Spinal cord (tissue), 9 donors: ENCODE measurements at regions not wholly inside any gene's neighbourhood (a gene's known extent, or its start where the extent isn't known, plus 50 kb on each side); places are given as distances from the start of the nearest gene placed in this dataset.
A peak's percentile ranks its signal among the peaks of the same experiment; 100 is the strongest.

Source experiments
- DNase-seq, 6 donors: peaks; one replicate each; pipeline versions ENCODE4 v3.0.0 to v3.0.0-alpha.2; 2013 to 2015; ENCODE audit warnings: low spot score in 6 of 6, low read depth in 4 of 6
- H3K27ac ChIP-seq: one replicate; pipeline ENCODE4 v1.5.1; 2013; ENCODE audit warnings: low read depth, low read length, control low read depth
- H3K27me3 ChIP-seq: one replicate; pipeline ENCODE4 v1.6.1; 2013; ENCODE audit warnings: low read length; ENCODE audit not compliant: control insufficient read depth, insufficient read depth
- H3K36me3 ChIP-seq: one replicate; pipeline ENCODE4 v1.6.1; 2013; ENCODE audit warnings: low read length; ENCODE audit not compliant: control insufficient read depth, insufficient read depth
- H3K4me1 ChIP-seq: one replicate; pipeline ENCODE4 v1.6.1; 2013; ENCODE audit warnings: low read length; ENCODE audit not compliant: control insufficient read depth, insufficient read depth
- H3K4me3 ChIP-seq: one replicate; pipeline ENCODE4 v1.5.1; 2013; ENCODE audit warnings: low read depth, low read length, control low read depth
- H3K9me3 ChIP-seq: one replicate; pipeline ENCODE4 v1.6.1; 2013; ENCODE audit warnings: low read length; ENCODE audit not compliant: control insufficient read depth, insufficient read depth
- WGBS: methylation state at CpG from one replicate; pipeline ENCODE4 v1.1.5; 2013; ENCODE audit warnings: missing lambda C conversion rate; ENCODE audit not compliant: insufficient coverage; 5-methylcytosine and 5-hydroxymethylcytosine counted together
- donor health status: healthy.

DNA sequence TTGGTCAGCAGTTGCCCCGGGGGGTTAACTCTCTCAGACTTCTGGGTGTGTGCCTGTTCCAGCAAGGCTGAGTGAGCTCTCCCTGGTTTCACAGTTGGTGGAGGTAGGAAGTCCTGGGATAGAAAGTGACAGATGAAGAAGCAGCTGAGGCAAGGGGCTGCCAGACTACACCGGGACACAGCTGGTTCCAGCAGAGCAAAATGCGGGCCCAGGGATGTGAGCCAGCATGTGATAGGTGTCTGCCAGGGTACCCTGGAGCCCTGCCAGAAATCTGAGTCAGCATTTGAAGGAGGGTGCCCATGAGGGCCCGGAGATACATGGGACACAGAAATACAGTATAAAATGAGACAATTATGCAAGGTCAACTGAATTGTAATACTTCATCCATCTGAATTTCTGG, 79.3 kb upstream of the LGALSL start:
- no peaks in the 10 kb centered on the region for H3K9me3 ChIP-seq
- no peaks in the 10 kb centered on the region for H3K27me3 ChIP-seq
- H3K4me3 ChIP-seq, result no peak overlapping the region
- DNase-seq, result peak in 2 of 6 donors; percentile 44 to 60
- no peaks in the 10 kb centered on the region for H3K4me1 ChIP-seq
- H3K36me3 ChIP-seq, result no peaks in the 10 kb centered on the region
- no peak overlapping the region for H3K27ac ChIP-seq
- 43% methylated on average over 2 of the region's 4 CpGs for WGBS

DNA sequence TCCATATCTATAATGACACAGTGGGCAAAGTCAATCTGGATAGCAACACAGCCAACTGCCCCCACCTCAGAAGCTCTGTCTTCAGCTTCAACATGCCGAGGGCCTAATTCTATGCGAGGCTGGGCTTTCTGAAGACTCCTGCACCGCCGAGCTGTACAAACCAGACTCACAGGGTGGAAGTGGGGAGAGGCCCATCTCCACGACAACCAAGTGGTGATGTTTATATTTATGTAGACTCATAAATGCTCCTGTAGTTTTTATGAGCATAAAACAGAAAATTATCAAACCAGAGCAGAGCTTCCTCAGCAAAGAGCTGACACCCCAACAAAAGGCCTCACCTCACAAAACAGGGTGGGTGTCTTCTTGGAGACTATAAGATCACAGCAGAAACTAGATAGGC, 77.0 kb upstream of the LGALSL start:
- H3K27me3 ChIP-seq, result no peaks in the 10 kb centered on the region
- WGBS, result 78% methylated on average over 4 of the region's 5 CpGs
- no peaks in the 10 kb centered on the region for H3K4me1 ChIP-seq
- no peaks in the 10 kb centered on the region for H3K9me3 ChIP-seq
- DNase-seq, result no peak
- H3K36me3 ChIP-seq, result no peaks in the 10 kb centered on the region
- H3K27ac ChIP-seq, result no peak overlapping the region
- no peak overlapping the region for H3K4me3 ChIP-seq

DNA sequence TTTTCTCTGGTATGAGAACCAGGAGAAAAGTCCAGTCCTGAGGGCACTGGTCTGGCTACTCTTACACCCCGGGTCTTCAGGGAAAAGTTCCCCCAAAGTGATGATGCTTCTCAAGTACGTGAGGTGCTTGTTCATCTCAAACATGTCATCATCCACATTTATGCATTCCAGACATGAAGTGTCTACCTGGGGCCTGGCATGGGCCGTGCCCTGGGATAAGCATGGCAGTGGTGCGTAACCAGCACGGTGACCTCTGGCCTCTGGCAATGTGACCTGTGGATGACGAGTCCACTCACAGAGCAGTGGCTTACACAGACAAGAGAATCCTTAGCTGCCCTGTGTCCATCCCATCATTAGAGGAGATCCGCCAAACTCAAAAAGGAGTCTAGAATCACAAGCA, 74.8 kb upstream of the LGALSL start:
- no peaks in the 10 kb centered on the region for H3K27me3 ChIP-seq
- WGBS, result 88% methylated on average over 5 of the region's 7 CpGs
- H3K4me1 ChIP-seq, result no peaks in the 10 kb centered on the region
- no peak for DNase-seq
- no peaks in the 10 kb centered on the region for H3K36me3 ChIP-seq
- H3K4me3 ChIP-seq, result no peak overlapping the region
- no peak overlapping the region for H3K27ac ChIP-seq
- no peaks in the 10 kb centered on the region for H3K9me3 ChIP-seq

DNA sequence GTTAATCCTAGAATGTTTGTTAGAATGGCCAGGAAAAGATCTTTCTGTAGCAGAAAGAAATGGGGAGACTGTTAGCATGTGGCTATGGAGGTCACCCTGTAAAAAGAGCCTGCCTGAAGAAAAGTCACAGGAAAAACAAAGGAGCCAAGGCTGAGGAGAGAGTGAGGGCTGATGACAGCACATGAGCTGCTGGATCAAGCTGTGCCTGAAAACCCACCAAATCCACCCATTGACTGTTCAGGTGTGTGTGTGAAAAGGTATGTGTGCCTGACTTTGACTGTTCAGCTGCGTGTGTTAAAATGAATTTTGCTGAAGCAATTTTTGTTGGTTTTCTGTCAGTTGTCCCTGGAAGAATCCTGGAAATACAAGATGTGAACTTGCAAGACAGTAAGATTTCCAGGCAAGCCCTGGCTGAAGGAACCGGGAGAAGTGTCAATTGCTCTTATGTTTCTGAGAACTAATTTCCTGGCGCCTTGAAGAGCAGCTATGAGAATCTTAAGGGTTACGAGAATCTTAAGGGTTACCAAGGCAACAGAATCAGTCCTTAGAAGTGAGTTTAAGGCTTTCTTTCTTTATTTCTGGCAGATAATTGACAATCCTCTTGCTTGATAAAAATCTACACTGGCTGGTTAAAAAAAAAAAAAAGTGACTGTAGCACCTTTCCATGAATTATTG, 73.0 kb upstream of the LGALSL start:
- Histone ChIP-seq H3K36me3 (no peaks in the 10 kb centered on the region), H3K4me3 (no peak overlapping the region), H3K27ac (no peak overlapping the region), H3K4me1 (no peaks in the 10 kb centered on the region), H3K9me3 (no peaks in the 10 kb centered on the region), H3K27me3 (no peaks in the 10 kb centered on the region)
- WGBS, result 54% methylated on average over 3 of the region's 4 CpGs
- DNase-seq, result peak in 2 of 6 donors; percentile 31 to 36

DNA sequence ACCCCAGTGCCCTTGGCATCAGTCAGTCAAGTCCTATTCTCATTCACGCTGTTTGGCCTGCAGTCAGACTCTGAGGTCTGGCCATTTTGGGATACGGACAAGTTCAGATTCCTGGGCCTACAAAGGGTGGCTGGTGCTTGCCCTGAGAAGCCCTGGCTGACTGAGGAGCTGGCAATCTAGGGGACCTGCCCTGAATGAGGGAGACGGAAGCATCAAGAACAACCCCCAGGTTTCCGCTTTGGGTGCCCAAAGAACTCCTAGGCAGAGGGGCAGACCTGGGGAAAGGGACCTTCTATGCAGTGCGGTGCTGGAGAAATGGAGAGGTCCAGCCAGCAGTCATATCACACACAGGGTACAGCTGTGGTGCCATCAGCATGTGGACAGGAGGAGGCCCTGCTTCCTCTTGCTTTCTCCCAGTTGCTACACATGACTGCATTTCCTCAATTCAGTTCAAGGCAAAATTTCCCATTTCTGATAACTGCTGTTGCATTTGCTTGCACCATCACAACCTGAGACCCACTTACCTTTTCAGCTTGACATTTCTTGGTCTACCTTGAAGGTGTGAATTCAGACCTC, 70.9 kb upstream of the LGALSL start:
- Histone ChIP-seq H3K9me3 (no peaks in the 10 kb centered on the region), H3K27ac (no peak overlapping the region), H3K36me3 (no peaks in the 10 kb centered on the region), H3K27me3 (no peaks in the 10 kb centered on the region), H3K4me1 (no peaks in the 10 kb centered on the region), H3K4me3 (no peak overlapping the region)
- WGBS, result 90% methylated on average over 4 of the region's 5 CpGs
- no peak for DNase-seq

DNA sequence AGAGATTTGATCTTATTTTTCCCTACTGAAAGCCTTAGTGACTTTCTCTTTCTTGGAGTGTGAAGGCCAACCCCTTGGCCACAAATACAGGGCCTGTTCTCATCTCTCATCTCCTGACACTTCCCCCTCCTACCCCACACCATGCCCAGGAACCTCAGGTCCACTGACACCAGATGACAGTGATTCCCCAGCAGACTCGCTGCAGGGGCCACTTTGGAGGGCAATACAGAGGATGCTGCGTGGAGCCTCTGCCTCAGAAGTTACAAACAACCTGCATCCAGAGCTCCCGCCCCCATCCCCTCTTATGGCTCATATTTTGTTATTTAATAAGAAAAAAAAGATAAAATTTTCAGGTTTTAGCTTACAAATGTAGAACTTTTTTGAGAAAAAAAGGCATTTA, 70.1 kb upstream of the LGALSL start:
- H3K27me3 ChIP-seq, result no peaks in the 10 kb centered on the region
- H3K36me3 ChIP-seq, result no peaks in the 10 kb centered on the region
- DNase-seq, result no peak
- no peaks in the 10 kb centered on the region for H3K4me1 ChIP-seq
- H3K9me3 ChIP-seq, result no peaks in the 10 kb centered on the region
- no peak overlapping the region for H3K27ac ChIP-seq
- 86% methylated on average over 1 of the region's 3 CpGs for WGBS
- no peak overlapping the region for H3K4me3 ChIP-seq

DNA sequence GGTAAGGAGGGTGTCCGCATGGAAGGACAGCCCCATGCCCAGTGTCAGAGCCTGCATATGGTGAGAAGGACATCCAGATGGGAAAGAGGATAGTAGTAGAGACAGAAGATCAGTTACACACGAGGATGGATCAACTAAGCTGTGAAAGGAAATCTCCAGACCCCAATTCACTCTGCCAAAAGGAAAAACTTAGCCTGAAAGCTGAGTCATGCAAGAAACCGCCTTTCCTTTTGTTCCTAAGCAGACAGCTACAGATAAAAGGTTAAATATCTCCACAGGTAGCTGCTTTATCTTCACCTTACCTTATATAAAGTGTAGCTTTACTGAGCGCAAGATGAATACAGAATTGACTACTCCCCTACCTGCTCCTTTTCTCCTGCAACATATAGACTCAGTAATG, 67.3 kb upstream of the LGALSL start:
- H3K4me3 ChIP-seq, result no peak overlapping the region
- H3K4me1 ChIP-seq, result no peaks in the 10 kb centered on the region
- WGBS, result 100% methylated on average over 1 of the region's 4 CpGs
- H3K36me3 ChIP-seq, result no peaks in the 10 kb centered on the region
- no peak for DNase-seq
- H3K27ac ChIP-seq, result no peak overlapping the region
- peaks cover 1% of the 10 kb centered on the region for H3K9me3 ChIP-seq
- no peaks in the 10 kb centered on the region for H3K27me3 ChIP-seq

DNA sequence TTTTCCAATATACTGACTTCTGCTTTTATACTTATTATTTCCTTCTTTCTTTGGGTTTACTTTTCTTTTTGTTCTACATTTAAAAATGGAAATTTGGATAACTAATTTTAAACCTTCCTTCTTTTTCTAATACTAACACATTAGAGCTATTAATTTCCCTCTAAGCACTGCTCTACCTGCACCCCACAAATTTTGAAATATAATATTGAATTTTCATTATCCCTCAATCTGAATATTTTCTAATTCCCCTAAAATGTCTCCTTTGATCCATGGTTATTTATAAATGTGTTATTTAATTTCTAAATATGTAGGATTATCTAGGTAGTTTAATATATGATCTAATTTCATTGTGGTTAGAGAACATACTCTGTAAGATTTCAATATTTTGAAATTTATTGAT, 63.4 kb upstream of the LGALSL start:
- no peak for DNase-seq
- no peaks in the 10 kb centered on the region for H3K4me1 ChIP-seq
- no peaks in the 10 kb centered on the region for H3K36me3 ChIP-seq
- no peak overlapping the region for H3K27ac ChIP-seq
- H3K27me3 ChIP-seq, result no peaks in the 10 kb centered on the region
- peaks cover 1% of the 10 kb centered on the region for H3K9me3 ChIP-seq
- H3K4me3 ChIP-seq, result no peak overlapping the region

DNA sequence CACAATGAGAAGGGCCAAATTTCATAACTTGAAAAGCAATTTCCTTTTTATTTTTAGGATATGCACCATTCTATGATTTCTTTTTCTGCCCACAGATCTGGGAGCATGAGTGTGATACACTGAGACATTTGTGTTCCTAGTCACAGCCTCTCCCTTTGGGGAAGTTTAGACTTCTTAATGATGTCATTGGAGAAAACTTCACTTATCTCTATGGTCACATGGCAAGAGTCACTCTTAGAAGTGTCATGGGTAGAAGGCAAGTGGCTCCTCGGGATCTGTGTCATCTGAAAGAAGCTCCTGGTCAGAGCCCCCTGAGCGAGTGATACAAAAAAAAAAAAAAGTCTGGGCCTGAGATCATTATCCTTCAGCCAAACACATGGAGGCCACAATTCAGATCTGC, 62.5 kb upstream of the LGALSL start:
- DNase-seq, result no peak
- Histone ChIP-seq H3K4me3 (no peak overlapping the region), H3K4me1 (no peaks in the 10 kb centered on the region), H3K27me3 (no peaks in the 10 kb centered on the region), H3K9me3 (peaks cover 1% of the 10 kb centered on the region), H3K27ac (no peak overlapping the region), H3K36me3 (no peaks in the 10 kb centered on the region)
- WGBS, result 94% methylated on average over 2 of the region's 2 CpGs

DNA sequence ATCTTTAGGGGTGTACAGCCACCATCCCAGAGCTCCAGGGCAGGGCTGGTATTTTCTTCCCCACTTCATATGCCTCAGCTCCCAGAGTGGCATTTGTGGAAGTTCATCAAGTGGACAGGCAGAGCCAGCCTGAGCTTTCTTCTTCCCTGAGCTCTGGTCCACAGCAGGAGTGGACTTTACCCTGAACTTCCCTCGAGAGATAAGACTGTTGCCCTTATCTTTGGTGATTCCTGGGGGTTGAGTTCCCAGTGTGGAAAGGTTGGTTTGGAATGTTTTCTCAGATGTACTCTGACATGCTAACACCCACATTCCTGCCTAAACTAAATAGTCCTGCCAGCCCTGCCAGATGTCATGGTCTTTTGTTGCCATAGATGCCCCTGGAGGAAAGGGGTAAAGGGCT, 62.0 kb upstream of the LGALSL start:
- Histone ChIP-seq H3K4me3 (no peak overlapping the region), H3K36me3 (no peaks in the 10 kb centered on the region), H3K27ac (no peak overlapping the region), H3K27me3 (no peaks in the 10 kb centered on the region), H3K9me3 (peaks cover 1% of the 10 kb centered on the region), H3K4me1 (no peaks in the 10 kb centered on the region)
- DNase-seq, result no peak
- WGBS, result no CpG with 5 or more reads among the region's 1 CpG
